ENCODE measurements at regions not wholly inside any gene's neighbourhood (a gene's known extent, or its start where the extent isn't known, plus 50 kb on each side); places are given as distances from the start of the nearest gene placed in this dataset.

DNA sequence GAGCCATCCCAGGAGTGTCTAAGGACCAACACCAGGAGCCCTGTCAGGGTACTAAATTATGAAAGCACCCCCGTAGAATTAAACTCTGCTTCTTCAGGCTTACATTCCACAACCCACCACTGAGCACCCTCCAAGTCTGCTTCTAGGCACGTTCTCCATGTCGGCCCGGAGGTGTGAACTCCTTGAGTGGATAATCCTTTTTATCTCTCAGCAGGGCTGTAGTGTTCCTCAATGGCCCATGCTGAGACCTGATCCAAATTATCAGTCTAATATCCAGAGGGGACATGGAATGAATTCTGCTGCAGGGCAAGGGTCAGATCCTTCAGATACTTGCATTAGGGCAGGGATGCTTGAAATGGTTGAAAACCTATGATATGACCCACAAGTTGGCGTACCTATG lies 55.9 kb upstream of the TARP start:
- TF ChIP-seq, protein P1, sequence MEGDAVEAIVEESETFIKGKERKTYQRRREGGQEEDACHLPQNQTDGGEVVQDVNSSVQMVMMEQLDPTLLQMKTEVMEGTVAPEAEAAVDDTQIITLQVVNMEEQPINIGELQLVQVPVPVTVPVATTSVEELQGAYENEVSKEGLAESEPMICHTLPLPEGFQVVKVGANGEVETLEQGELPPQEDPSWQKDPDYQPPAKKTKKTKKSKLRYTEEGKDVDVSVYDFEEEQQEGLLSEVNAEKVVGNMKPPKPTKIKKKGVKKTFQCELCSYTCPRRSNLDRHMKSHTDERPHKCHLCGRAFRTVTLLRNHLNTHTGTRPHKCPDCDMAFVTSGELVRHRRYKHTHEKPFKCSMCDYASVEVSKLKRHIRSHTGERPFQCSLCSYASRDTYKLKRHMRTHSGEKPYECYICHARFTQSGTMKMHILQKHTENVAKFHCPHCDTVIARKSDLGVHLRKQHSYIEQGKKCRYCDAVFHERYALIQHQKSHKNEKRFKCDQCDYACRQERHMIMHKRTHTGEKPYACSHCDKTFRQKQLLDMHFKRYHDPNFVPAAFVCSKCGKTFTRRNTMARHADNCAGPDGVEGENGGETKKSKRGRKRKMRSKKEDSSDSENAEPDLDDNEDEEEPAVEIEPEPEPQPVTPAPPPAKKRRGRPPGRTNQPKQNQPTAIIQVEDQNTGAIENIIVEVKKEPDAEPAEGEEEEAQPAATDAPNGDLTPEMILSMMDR (conservative IDR thresholded peaks at IDR 0.05; ENCODE audit: low read depth in 2 of 2) = no peak
- TF ChIP-seq, protein P2, sequence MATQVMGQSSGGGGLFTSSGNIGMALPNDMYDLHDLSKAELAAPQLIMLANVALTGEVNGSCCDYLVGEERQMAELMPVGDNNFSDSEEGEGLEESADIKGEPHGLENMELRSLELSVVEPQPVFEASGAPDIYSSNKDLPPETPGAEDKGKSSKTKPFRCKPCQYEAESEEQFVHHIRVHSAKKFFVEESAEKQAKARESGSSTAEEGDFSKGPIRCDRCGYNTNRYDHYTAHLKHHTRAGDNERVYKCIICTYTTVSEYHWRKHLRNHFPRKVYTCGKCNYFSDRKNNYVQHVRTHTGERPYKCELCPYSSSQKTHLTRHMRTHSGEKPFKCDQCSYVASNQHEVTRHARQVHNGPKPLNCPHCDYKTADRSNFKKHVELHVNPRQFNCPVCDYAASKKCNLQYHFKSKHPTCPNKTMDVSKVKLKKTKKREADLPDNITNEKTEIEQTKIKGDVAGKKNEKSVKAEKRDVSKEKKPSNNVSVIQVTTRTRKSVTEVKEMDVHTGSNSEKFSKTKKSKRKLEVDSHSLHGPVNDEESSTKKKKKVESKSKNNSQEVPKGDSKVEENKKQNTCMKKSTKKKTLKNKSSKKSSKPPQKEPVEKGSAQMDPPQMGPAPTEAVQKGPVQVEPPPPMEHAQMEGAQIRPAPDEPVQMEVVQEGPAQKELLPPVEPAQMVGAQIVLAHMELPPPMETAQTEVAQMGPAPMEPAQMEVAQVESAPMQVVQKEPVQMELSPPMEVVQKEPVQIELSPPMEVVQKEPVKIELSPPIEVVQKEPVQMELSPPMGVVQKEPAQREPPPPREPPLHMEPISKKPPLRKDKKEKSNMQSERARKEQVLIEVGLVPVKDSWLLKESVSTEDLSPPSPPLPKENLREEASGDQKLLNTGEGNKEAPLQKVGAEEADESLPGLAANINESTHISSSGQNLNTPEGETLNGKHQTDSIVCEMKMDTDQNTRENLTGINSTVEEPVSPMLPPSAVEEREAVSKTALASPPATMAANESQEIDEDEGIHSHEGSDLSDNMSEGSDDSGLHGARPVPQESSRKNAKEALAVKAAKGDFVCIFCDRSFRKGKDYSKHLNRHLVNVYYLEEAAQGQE (IDR thresholded peaks at IDR 0.05; ENCODE audit: unreplicated experiment) = no peak
- TF ChIP-seq CREB1 (CRISPR knock-in tag; IDR thresholded peaks at IDR 0.05; ENCODE audit: low read depth) (no peak), STAT1 (IDR thresholded peaks at IDR 0.05; ENCODE audit: unreplicated experiment) (no peak), EZH2 (IDR thresholded peaks at IDR 0.05; ENCODE audit: low read depth, unreplicated experiment) (no peak), ZNF114 (CRISPR knock-in tag; IDR thresholded peaks at IDR 0.05) (no peak), POLR2AphosphoS5 (IDR thresholded peaks at IDR 0.05; ENCODE audit: low read depth) (no peak), EZH2phosphoT487 (IDR thresholded peaks at IDR 0.05; ENCODE audit: unreplicated experiment) (no peak), ZNF331 (CRISPR knock-in tag; IDR thresholded peaks at IDR 0.05; ENCODE audit: low read depth) (no peak), NANOG (IDR thresholded peaks at IDR 0.05; ENCODE audit: borderline replicate concordance) (no peak), JUNB (IDR thresholded peaks at IDR 0.05; ENCODE audit: unreplicated experiment) (no peak)
- TF ChIP-seq, protein P3, sequence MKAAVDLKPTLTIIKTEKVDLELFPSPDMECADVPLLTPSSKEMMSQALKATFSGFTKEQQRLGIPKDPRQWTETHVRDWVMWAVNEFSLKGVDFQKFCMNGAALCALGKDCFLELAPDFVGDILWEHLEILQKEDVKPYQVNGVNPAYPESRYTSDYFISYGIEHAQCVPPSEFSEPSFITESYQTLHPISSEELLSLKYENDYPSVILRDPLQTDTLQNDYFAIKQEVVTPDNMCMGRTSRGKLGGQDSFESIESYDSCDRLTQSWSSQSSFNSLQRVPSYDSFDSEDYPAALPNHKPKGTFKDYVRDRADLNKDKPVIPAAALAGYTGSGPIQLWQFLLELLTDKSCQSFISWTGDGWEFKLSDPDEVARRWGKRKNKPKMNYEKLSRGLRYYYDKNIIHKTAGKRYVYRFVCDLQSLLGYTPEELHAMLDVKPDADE (IDR thresholded peaks at IDR 0.05) = no peak
- TF ChIP-seq, protein P4, sequence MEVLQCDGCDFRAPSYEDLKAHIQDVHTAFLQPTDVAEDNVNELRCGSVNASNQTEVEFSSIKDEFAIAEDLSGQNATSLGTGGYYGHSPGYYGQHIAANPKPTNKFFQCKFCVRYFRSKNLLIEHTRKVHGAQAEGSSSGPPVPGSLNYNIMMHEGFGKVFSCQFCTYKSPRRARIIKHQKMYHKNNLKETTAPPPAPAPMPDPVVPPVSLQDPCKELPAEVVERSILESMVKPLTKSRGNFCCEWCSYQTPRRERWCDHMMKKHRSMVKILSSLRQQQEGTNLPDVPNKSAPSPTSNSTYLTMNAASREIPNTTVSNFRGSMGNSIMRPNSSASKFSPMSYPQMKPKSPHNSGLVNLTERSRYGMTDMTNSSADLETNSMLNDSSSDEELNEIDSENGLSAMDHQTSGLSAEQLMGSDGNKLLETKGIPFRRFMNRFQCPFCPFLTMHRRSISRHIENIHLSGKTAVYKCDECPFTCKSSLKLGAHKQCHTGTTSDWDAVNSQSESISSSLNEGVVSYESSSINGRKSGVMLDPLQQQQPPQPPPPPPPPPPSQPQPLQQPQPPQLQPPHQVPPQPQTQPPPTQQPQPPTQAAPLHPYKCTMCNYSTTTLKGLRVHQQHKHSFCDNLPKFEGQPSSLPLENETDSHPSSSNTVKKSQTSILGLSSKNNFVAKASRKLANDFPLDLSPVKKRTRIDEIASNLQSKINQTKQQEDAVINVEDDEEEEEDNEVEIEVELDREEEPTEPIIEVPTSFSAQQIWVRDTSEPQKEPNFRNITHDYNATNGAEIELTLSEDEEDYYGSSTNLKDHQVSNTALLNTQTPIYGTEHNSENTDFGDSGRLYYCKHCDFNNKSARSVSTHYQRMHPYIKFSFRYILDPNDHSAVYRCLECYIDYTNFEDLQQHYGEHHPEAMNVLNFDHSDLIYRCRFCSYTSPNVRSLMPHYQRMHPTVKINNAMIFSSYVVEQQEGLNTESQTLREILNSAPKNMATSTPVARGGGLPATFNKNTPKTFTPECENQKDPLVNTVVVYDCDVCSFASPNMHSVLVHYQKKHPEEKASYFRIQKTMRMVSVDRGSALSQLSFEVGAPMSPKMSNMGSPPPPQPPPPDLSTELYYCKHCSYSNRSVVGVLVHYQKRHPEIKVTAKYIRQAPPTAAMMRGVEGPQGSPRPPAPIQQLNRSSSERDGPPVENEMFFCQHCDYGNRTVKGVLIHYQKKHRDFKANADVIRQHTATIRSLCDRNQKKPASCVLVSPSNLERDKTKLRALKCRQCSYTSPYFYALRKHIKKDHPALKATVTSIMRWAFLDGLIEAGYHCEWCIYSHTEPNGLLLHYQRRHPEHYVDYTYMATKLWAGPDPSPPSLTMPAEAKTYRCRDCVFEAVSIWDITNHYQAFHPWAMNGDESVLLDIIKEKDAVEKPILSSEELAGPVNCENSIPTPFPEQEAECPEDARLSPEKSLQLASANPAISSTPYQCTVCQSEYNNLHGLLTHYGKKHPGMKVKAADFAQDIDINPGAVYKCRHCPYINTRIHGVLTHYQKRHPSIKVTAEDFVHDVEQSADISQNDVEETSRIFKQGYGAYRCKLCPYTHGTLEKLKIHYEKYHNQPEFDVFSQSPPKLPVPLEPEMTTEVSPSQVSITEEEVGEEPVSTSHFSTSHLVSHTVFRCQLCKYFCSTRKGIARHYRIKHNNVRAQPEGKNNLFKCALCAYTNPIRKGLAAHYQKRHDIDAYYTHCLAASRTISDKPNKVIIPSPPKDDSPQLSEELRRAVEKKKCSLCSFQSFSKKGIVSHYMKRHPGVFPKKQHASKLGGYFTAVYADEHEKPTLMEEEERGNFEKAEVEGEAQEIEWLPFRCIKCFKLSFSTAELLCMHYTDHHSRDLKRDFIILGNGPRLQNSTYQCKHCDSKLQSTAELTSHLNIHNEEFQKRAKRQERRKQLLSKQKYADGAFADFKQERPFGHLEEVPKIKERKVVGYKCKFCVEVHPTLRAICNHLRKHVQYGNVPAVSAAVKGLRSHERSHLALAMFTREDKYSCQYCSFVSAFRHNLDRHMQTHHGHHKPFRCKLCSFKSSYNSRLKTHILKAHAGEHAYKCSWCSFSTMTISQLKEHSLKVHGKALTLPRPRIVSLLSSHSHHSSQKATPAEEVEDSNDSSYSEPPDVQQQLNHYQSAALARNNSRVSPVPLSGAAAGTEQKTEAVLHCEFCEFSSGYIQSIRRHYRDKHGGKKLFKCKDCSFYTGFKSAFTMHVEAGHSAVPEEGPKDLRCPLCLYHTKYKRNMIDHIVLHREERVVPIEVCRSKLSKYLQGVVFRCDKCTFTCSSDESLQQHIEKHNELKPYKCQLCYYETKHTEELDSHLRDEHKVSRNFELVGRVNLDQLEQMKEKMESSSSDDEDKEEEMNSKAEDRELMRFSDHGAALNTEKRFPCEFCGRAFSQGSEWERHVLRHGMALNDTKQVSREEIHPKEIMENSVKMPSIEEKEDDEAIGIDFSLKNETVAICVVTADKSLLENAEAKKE (CRISPR knock-in tag; IDR thresholded peaks at IDR 0.05) = no peak
